ENCODE measurements at regions not wholly inside any gene's neighbourhood (a gene's known extent, or its start where the extent isn't known, plus 50 kb on each side); places are given as distances from the start of the nearest gene placed in this dataset.
"Not testable (repeated sequence)": the region's sequence is repeated elsewhere in the genome, so short reads cannot be mapped to it uniquely, and the experiment has no call there.

- Histone ChIP-seq H3K36me3 (no peaks in the 10 kb centered on the region), H3K27ac (no peak overlapping the region), H3K4me3 (no peak overlapping the region), H3K4me1 (peaks cover 0 to 18% of the 10 kb centered on the region in 2 donors), H3K27me3 (peaks cover 0 to 3% of the 10 kb centered on the region in 2 donors), H3K9me3 (no peaks in the 10 kb centered on the region)
- intact Hi-C loops (cut with DNase I): no loop called here
- TF ChIP-seq, protein P1, sequence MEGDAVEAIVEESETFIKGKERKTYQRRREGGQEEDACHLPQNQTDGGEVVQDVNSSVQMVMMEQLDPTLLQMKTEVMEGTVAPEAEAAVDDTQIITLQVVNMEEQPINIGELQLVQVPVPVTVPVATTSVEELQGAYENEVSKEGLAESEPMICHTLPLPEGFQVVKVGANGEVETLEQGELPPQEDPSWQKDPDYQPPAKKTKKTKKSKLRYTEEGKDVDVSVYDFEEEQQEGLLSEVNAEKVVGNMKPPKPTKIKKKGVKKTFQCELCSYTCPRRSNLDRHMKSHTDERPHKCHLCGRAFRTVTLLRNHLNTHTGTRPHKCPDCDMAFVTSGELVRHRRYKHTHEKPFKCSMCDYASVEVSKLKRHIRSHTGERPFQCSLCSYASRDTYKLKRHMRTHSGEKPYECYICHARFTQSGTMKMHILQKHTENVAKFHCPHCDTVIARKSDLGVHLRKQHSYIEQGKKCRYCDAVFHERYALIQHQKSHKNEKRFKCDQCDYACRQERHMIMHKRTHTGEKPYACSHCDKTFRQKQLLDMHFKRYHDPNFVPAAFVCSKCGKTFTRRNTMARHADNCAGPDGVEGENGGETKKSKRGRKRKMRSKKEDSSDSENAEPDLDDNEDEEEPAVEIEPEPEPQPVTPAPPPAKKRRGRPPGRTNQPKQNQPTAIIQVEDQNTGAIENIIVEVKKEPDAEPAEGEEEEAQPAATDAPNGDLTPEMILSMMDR (IDR thresholded peaks at IDR 0.05): no peak
- ATAC-seq (no peak), DNase-seq (no peak)
These were observed 55.1 kb upstream of the TLR4 start for GRCh38 chr9:117649126-117649525.

DNA sequence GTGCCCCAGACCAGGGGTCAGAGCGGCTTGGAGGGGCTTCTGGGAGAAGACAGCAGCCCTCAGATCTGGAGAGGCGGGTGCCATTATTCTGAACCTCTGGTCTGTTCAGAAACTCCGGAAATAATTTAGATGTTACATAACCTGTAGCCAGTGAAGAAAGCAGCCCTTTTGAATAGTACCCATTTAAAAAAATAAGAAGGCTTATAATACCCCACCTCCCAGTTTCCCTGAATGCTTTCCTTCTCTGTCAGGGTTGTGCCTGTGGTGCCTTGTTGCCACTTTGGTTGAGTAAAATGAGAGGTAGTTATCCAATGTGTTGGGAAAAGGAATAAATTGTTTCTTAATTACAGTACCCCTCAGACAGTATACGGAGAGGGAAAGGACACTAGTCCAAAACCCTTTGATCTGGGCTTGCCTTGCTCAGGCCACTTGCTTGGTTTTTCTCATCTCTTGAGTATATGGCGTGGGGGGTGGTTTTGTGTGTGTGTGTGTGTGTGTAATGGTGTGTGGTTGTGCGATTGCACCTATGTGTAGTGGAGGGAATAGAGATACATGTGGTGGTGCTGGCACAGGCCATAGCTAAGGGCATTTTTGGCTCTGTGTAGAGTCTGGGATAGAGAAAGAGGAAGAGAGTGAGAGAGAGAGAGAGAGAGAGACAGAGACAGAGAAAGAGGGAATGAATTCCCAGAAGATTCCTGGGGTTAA lies 59.1 kb upstream of the TLR4 start:
- intact Hi-C loops (cut with DNase I): no loop called here
- peak in 1 of 4 donors; percentile 30 for DNase-seq
- ATAC-seq: peak; percentile 61
- H3K4me1 ChIP-seq: peaks cover 0 to 34% of the 10 kb centered on the region in 2 donors
- peaks cover 4 to 43% of the 10 kb centered on the region in 2 donors for H3K27me3 ChIP-seq
- TF ChIP-seq, protein P1 (IDR thresholded peaks at IDR 0.05): no peak
- peak overlapping the region in 1 of 2 donors; percentile 20 for H3K27ac ChIP-seq
- H3K9me3 ChIP-seq: no peaks in the 10 kb centered on the region
- H3K4me3 ChIP-seq: no peak overlapping the region
- H3K36me3 ChIP-seq: no peaks in the 10 kb centered on the region

DNA sequence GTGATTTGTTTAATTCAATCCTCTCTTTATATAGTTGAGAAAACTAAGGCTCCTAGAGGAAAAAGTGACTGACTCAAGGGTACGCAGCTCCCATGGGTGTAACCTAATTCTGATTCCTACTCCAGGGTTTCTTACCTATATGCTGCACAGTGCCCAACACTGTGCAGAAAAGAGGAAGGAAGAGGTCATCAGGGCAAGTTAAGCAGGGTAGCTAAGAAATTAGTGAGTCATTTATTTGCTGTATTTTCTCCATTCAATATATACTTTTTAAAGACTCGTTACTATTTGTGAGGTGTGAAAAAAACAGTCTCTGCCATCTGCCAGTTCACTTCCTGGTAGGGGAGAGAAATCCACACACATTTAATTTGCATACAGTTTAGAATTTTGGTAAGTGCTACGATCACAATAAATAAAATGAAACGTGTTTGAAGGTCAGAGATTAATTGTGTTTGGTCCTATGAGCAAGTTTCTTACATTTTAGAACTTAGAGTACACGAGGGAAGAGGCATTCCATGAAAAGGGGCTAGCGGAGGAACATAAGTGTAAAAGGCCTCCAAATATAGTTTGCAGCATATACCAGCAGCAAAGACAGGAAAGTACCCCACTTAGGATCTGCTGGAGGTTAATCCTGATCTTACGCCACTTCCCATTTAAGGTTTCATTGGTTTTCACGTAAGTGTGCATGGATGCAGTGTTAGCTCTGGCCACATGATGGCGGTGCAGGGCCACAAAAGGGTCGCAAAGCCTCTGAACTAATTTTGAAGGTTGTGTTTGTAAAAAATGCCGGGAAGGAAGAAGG lies 59.9 kb upstream of the TLR4 start:
- no peak overlapping the region for H3K4me3 ChIP-seq
- TF ChIP-seq, protein P1 (IDR thresholded peaks at IDR 0.05): peak; percentile 86 to 93

GRCh38 chr9:117643288-117643654 lies 60.9 kb upstream of the TLR4 start:
- DNase-seq: no peak
- no peak for ATAC-seq
- Histone ChIP-seq H3K36me3 (no peaks in the 10 kb centered on the region), H3K4me3 (peak overlapping the region in 1 of 2 donors; percentile 9), H3K9me3 (no peaks in the 10 kb centered on the region), H3K4me1 (peaks cover 0 to 34% of the 10 kb centered on the region in 2 donors), H3K27ac (no peak overlapping the region), H3K27me3 (peaks cover 4 to 51% of the 10 kb centered on the region in 2 donors)
- intact Hi-C loops (cut with DNase I): no loop called here
- TF ChIP-seq, protein P1 (IDR thresholded peaks at IDR 0.05): no peak

More for the DNA sequence above, 59.9 kb upstream of the TLR4 start:
- Histone ChIP-seq H3K27ac (peak overlapping the region in 1 of 2 donors; percentile 20), H3K4me1 (peaks cover 0 to 34% of the 10 kb centered on the region in 2 donors), H3K27me3 (peaks cover 4 to 51% of the 10 kb centered on the region in 2 donors), H3K36me3 (no peaks in the 10 kb centered on the region), H3K9me3 (no peaks in the 10 kb centered on the region)
- peak; percentile 46 to 85 (median 62) for DNase-seq
- intact Hi-C loops (cut with DNase I): no loop called here
- peak; percentile 97 for ATAC-seq

DNA sequence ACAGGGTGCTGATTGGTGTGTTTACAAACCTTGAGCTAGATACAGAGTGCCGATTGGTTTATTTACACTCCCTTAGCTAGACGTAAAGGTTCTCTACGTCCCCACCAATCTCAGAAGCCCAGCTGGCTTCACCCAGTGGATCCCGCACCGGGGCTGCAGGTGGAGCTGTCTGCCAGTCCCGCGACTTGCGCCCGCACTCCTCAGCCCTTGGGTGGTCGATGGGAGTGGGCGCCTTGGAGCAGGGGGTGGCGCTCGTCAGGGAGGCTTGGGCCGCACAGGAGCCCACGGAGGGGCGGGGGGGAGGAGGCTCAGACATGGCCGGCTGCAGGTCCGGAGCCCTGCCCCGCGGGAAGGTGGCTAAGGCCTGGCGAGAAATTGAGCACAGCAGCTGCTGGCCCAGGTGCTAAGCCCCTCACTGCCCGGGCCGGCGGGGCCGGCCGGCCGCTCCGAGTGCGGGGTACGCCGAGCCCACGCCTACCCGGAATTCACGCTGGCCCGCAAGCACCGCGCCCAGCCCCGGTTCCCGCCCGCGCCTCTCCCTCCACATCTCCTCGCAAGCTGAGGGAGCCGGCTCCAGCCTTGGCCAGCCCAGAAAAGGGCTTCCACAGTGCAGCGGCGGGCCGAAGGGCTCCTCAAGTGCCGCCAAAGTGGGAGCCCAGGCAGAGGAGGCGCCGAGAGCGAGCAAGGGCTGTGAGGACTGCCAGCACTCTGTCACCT lies 61.5 kb upstream of the TLR4 start:
- H3K27me3 ChIP-seq: peaks cover 4 to 51% of the 10 kb centered on the region in 2 donors
- H3K36me3 ChIP-seq; ATAC-seq; H3K27ac ChIP-seq; intact Hi-C loops (cut with DNase I); H3K9me3 ChIP-seq: not testable (repeated sequence)
- DNase-seq: peak in 1 of 4 donors; percentile 84
- peaks cover 0 to 34% of the 10 kb centered on the region in 2 donors for H3K4me1 ChIP-seq
- peak overlapping the region in 1 of 2 donors; percentile 9 for H3K4me3 ChIP-seq

All from left lung (tissue), 4 donors.